HepG2 (cell line): ENCODE measurements at regions not wholly inside any gene's neighbourhood (a gene's known extent, or its start where the extent isn't known, plus 50 kb on each side); places are given as distances from the start of the nearest gene placed in this dataset.

Source experiments
- ATAC-seq: fragments of 200-7000 bp; cut with Tn5 transposase; 3 replicates; pipeline ENCODE4 v1.9.1; 2020; ENCODE audit warnings: mild to moderate bottlenecking, moderate library complexity
- BruUV-seq: library from RNA; stranded (reverse); fragments of 400-500 nt; replicated peaks from 2 replicates; lab custom pipeline; 2021; lab: Mats Ljungman, UMichigan
- CTCF ChIA-PET: fragments of 300-600 bp; formaldehyde crosslinking; extraction: SDS; loops from one replicate; lab custom pipeline; 2021; ENCODE audit warnings: low total read pairs, inconsistent platforms, low intra/inter-chr PET ratio; lab: Yijun Ruan, JAX
- POLR2A ChIA-PET: fragments of 350-600 bp; sonication (Branson Sonifier 250); formaldehyde crosslinking; loops from one replicate; lab custom pipeline; 2020; ENCODE audit warnings: antibody characterized with exemption, inconsistent platforms; lab: Yijun Ruan, JAX
- DNase-seq: peaks from one replicate; pipeline ENCODE4 v3.0.0-alpha.2; 2015; ENCODE audit warnings: low spot score
- FAIRE-seq: peaks from 3 replicates; lab custom pipeline; 2011; peaks lifted over from hg19 to GRCh38; lab: Jason Lieb, UNC
- H2AFZ ChIP-seq: one replicate; pipeline ENCODE4 v1.6.1; 2011; ENCODE audit warnings: low read length, inconsistent platforms
- H3K27ac ChIP-seq: fragments of 300-600 bp; 3 replicates; pipeline ENCODE4 v1.8.0; 2011; ENCODE audit warnings: mixed run types, mild to moderate bottlenecking, mixed read lengths, low read length, inconsistent platforms; ENCODE audit not compliant: insufficient read depth; ENCODE audit errors: extremely low read length
- H3K27me3 ChIP-seq, 2 experiments: fragments of 200-600 bp in 1 of 2; 2 replicates in 1 of 2; 3 replicates in 1 of 2; pipeline versions ENCODE4 v1.6.0 to v1.8.0; 2011; ENCODE audit warnings: low read length in 2 of 2, mild to moderate bottlenecking in 2 of 2, moderate library complexity in 2 of 2, inconsistent platforms in 1 of 2; ENCODE audit not compliant: insufficient read depth in 2 of 2, control insufficient read depth in 1 of 2
- H3K36me3 ChIP-seq, 2 experiments: fragments of 200-600 bp in 1 of 2; replicated peaks in 1 of 2; 2 replicates in 1 of 2; 3 replicates in 1 of 2; pipeline versions ENCODE4 v1.5.1 to v1.8.0; 2011; ENCODE audit warnings: low read length in 2 of 2, inconsistent platforms in 1 of 2; ENCODE audit not compliant: insufficient read depth in 2 of 2, control insufficient read depth in 1 of 2
- H3K4me1 ChIP-seq: 2 replicates; pipeline ENCODE4 v1.5.1; 2012; ENCODE audit warnings: low read length, inconsistent platforms; ENCODE audit not compliant: insufficient read depth
- H3K4me2 ChIP-seq: 2 replicates; pipeline ENCODE4 v1.6.0; 2011; ENCODE audit warnings: low read depth, low read length, inconsistent platforms
- H3K4me3 ChIP-seq, 3 experiments: fragments of 200-600 bp in 1 of 3; sonication (generic), shearing (Covaris generic) in 1 of 3; replicated peaks in 1 of 3; 2 replicates each; pipeline ENCODE4 v1.5.1; 2011 to 2016; ENCODE audit warnings: low read length in 3 of 3, inconsistent platforms in 2 of 3, low read depth in 2 of 3, mild to moderate bottlenecking in 2 of 3, control low read depth in 1 of 3, mixed read lengths in 1 of 3; ENCODE audit not compliant: insufficient read depth in 1 of 3
- H3K79me2 ChIP-seq: one replicate; pipeline ENCODE4 v1.6.1; 2011; ENCODE audit warnings: low read length, inconsistent platforms; ENCODE audit not compliant: insufficient read depth
- H3K9ac ChIP-seq: 2 replicates; pipeline ENCODE4 v1.6.0; 2011; ENCODE audit warnings: mild to moderate bottlenecking, low read depth, low read length, inconsistent platforms; ENCODE audit not compliant: insufficient read depth
- H3K9me3 ChIP-seq: 2 replicates; pipeline ENCODE4 v1.5.1; 2012; ENCODE audit warnings: mild to moderate bottlenecking, low read length
- H4K20me1 ChIP-seq: 2 replicates; pipeline ENCODE4 v1.6.0; 2011; ENCODE audit warnings: inconsistent platforms, mild to moderate bottlenecking, low read length, moderate library complexity; ENCODE audit not compliant: insufficient read depth
- FIP1L1 ChIP-seq: fragments of 200-400 bp; formaldehyde crosslinking; IDR thresholded peaks from 2 replicates; pipeline ENCODE4 v1.6.1; 2018; ENCODE audit warnings: low read depth, mild to moderate bottlenecking, low read length, moderate library complexity, borderline replicate concordance; ENCODE audit not compliant: insufficient read depth
- IKZF5 ChIP-seq: IDR thresholded peaks from 2 replicates; pipeline ENCODE4 v1.6.1; 2018; ENCODE audit warnings: missing genetic modification reagents, mild to moderate bottlenecking, missing compliant biosample characterization
- PRDM4 ChIP-seq: sonication (generic); formaldehyde crosslinking; IDR thresholded peaks from 2 replicates; pipeline ENCODE4 v1.9.0; 2021; ENCODE audit warnings: missing genetic modification reagents, borderline replicate concordance
- SATB2 ChIP-seq: sonication (generic); formaldehyde crosslinking; IDR thresholded peaks from 2 replicates; pipeline ENCODE4 v1.5.0; 2020; ENCODE audit warnings: missing genetic modification reagents
- ZNF18 ChIP-seq: sonication (generic); formaldehyde crosslinking; IDR thresholded peaks from 2 replicates; pipeline ENCODE4 v1.8.0; 2022; ENCODE audit warnings: mild to moderate bottlenecking, missing genetic modification reagents; ENCODE audit not compliant: insufficient replicate concordance
- ZNF260 ChIP-seq: sonication (generic); formaldehyde crosslinking; IDR thresholded peaks from 2 replicates; pipeline ENCODE4 v1.4.0; 2020; ENCODE audit warnings: missing genetic modification reagents, low read depth, mild to moderate bottlenecking, borderline replicate concordance
- ZNF496 ChIP-seq: sonication (generic); formaldehyde crosslinking; IDR thresholded peaks from 2 replicates; pipeline ENCODE4 v1.8.1; 2023; ENCODE audit warnings: mild to moderate bottlenecking, moderate library complexity, missing genetic modification reagents; ENCODE audit not compliant: insufficient replicate concordance
- ZNF549 ChIP-seq: sonication (generic); formaldehyde crosslinking; IDR thresholded peaks from 2 replicates; pipeline ENCODE4 v1.5.0; 2020; ENCODE audit warnings: missing genetic modification reagents
- WGBS: methylation state at CpG from one replicate; pipeline ENCODE4 v1.1.6; 2017; ENCODE audit warnings: low lambda C conversion rate; 5-methylcytosine and 5-hydroxymethylcytosine counted together
- in situ Hi-C: cut with HindIII; loops from 2 replicates; pipeline ENCODE4 v1.10.0; 2017; ENCODE audit warnings: low pct_unique_long_range_greater_than_20kb; ENCODE audit not compliant: extremely low pct_ligation_motif_present
- intact Hi-C: fragments of 100-400 bp; cut with micrococcal nuclease; formaldehyde crosslinking; loops from one replicate; pipeline ENCODE4 v1.10.0; 2022; ENCODE audit not compliant: unreplicated experiment
- TF ChIP-seq, protein P1 (sequence below): sonication (generic); formaldehyde crosslinking; IDR thresholded peaks from 2 replicates; pipeline ENCODE4 v1.4.0; 2020; ENCODE audit warnings: missing genetic modification reagents, borderline replicate concordance

GRCh38 chr6:142683714-142684141 is 261.2 kb downstream of the HIVEP2 start:
- TF ChIP-seq, protein P1, sequence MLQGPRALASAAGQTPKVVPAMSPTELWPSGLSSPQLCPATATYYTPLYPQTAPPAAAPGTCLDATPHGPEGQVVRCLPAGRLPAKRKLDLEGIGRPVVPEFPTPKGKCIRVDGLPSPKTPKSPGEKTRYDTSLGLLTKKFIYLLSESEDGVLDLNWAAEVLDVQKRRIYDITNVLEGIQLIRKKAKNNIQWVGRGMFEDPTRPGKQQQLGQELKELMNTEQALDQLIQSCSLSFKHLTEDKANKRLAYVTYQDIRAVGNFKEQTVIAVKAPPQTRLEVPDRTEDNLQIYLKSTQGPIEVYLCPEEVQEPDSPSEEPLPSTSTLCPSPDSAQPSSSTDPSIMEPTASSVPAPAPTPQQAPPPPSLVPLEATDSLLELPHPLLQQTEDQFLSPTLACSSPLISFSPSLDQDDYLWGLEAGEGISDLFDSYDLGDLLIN: no peak
- no peak overlapping the region for H3K4me2 ChIP-seq
- CTCF ChIA-PET: no interaction called here
- no TSS peak for BruUV-seq
- POLR2A ChIA-PET: no interaction called here
- FAIRE-seq: no peak
- no peak for DNase-seq
- no peaks in the 10 kb centered on the region for H3K4me1 ChIP-seq
- 24% methylated on average over 6 of the region's 6 CpGs for WGBS
- H3K9ac ChIP-seq: no peak overlapping the region
- H3K79me2 ChIP-seq: no peaks in the 10 kb centered on the region
- no peaks in the 10 kb centered on the region for H3K36me3 ChIP-seq
- H3K27ac ChIP-seq: no peak overlapping the region
- H3K27me3 ChIP-seq: peaks cover 0 to 14% of the 10 kb centered on the region in 2 experiments; a peak in 3 of 5 replicates
- H3K4me3 ChIP-seq: no peak overlapping the region
- no peaks in the 10 kb centered on the region for H4K20me1 ChIP-seq
- intact Hi-C loops (no loop called here), in situ Hi-C loops (no loop called here)
- H3K9me3 ChIP-seq: no peaks in the 10 kb centered on the region
- ATAC-seq: no peak
- no peak overlapping the region for H2AFZ ChIP-seq

- WGBS: 95% methylated on average over 1 of the region's 1 CpG
- ChIA-PET POLR2A (no interaction called here), CTCF (no interaction called here)
- TF ChIP-seq FIP1L1: no peak
- TF ChIP-seq SATB2 (CRISPR knock-in tag): no peak
- no peak for TF ChIP-seq ZNF260
- no peak for TF ChIP-seq IKZF5 (CRISPR knock-in tag)
- no peak for TF ChIP-seq PRDM4 (CRISPR knock-in tag)
- TF ChIP-seq ZNF549: no peak
- TF ChIP-seq ZNF18 (CRISPR knock-in tag): no peak
- TF ChIP-seq ZNF496 (CRISPR knock-in tag): no peak
Observed at GRCh38 chr6:142684371-142684770, 260.6 kb downstream of the HIVEP2 start.

More at GRCh38 chr6:142684371-142684770, 260.6 kb downstream of the HIVEP2 start:
- Histone ChIP-seq H4K20me1 (no peaks in the 10 kb centered on the region), H2AFZ (no peak overlapping the region), H3K4me3 (no peak overlapping the region), H3K36me3 (no peaks in the 10 kb centered on the region), H3K4me1 (no peaks in the 10 kb centered on the region), H3K9me3 (no peaks in the 10 kb centered on the region), H3K79me2 (no peaks in the 10 kb centered on the region), H3K27ac (no peak overlapping the region), H3K27me3 (peaks cover 0 to 8% of the 10 kb centered on the region in 2 experiments; a peak in 3 of 5 replicates), H3K9ac (no peak overlapping the region), H3K4me2 (no peak overlapping the region)
- no TSS peak for BruUV-seq
- in situ Hi-C loops: no loop called here
- ATAC-seq: no peak
- no peak for FAIRE-seq
- intact Hi-C loops: no loop called here
- no peak for DNase-seq
